22Rv1 (cell line): ENCODE measurements at regions not wholly inside any gene's neighbourhood (a gene's known extent, or its start where the extent isn't known, plus 50 kb on each side); places are given as distances from the start of the nearest gene placed in this dataset.

Experiments used
- ZFX ChIP-seq: fragments of 450-650 bp; IDR thresholded peaks from 2 replicates; pipeline ENCODE4 v1.6.1; 2017; ENCODE audit warnings: antibody characterized with exemption, borderline replicate concordance
- TF ChIP-seq, protein P1 (sequence below): fragments of 450-650 bp; IDR thresholded peaks from 2 replicates; pipeline ENCODE4 v1.5.1; 2017; ENCODE audit warnings: mild to moderate bottlenecking

DNA sequence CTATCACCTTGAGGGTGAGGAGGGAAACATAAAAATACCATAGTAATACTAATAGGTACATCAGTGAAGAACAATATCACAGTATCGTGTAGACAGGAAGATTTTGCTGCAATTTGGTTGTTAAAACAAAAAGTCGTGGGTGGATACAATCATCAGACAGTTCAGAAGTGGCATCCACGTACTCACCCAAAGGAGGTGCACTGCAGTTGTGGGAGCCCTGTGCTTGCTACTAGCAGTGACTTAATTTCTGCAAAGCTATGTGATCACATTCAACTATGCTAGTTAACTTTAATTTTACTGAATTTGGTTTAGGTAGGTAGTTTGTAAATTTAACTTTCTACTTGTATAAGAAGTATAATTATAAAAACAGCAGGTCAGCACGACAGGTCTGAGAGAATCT lies 188.2 kb upstream of the SGK1 start:
- TF ChIP-seq, protein P1, sequence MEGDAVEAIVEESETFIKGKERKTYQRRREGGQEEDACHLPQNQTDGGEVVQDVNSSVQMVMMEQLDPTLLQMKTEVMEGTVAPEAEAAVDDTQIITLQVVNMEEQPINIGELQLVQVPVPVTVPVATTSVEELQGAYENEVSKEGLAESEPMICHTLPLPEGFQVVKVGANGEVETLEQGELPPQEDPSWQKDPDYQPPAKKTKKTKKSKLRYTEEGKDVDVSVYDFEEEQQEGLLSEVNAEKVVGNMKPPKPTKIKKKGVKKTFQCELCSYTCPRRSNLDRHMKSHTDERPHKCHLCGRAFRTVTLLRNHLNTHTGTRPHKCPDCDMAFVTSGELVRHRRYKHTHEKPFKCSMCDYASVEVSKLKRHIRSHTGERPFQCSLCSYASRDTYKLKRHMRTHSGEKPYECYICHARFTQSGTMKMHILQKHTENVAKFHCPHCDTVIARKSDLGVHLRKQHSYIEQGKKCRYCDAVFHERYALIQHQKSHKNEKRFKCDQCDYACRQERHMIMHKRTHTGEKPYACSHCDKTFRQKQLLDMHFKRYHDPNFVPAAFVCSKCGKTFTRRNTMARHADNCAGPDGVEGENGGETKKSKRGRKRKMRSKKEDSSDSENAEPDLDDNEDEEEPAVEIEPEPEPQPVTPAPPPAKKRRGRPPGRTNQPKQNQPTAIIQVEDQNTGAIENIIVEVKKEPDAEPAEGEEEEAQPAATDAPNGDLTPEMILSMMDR: no peak
- TF ChIP-seq ZFX: no peak
